GM12878 (cell line): ENCODE measurements at regions not wholly inside any gene's neighbourhood (a gene's known extent, or its start where the extent isn't known, plus 50 kb on each side); places are given as distances from the start of the nearest gene placed in this dataset.

Source experiments
- ATAC-seq: fragments of 200-7000 bp; cut with Tn5 transposase; 3 replicates; pipeline ENCODE4 v1.9.1; 2020; ENCODE audit warnings: mild to moderate bottlenecking, moderate library complexity
- BruUV-seq: library from RNA; stranded (reverse); fragments of 400-500 nt; replicated peaks from 2 replicates; lab custom pipeline; 2021; lab: Mats Ljungman, UMichigan
- CTCF ChIA-PET: fragments of 300-600 bp; sonication (Branson Sonifier 250); formaldehyde crosslinking; extraction: SDS; loops from one replicate; lab custom pipeline; 2021; ENCODE audit warnings: inconsistent platforms; lab: Yijun Ruan, JAX
- POLR2A ChIA-PET: fragments of 350-600 bp; formaldehyde crosslinking; extraction: SDS; loops from one replicate; lab custom pipeline; 2021; ENCODE audit warnings: inconsistent platforms; lab: Charles Lee
- RAD21 ChIA-PET: fragments of 300-600 bp; sonication (Branson Sonifier 250); formaldehyde crosslinking; loops from one replicate; lab custom pipeline; 2023; ENCODE audit warnings: antibody characterized with exemption; ENCODE audit not compliant: unreplicated experiment; lab: Charles Lee
- SMC1A ChIA-PET: fragments of 300-600 bp; sonication (Branson Sonifier 250); formaldehyde crosslinking; loops from one replicate; lab custom pipeline; 2023; ENCODE audit not compliant: unreplicated experiment, uncharacterized antibody; lab: Charles Lee
- DNase-seq: peaks from one replicate; pipeline ENCODE4 v3.0.0-alpha.2; 2011; ENCODE audit warnings: low read depth, low spot score
- FAIRE-seq: peaks from 3 replicates; lab custom pipeline; 2011; peaks lifted over from hg19 to GRCh38; lab: Jason Lieb, UNC
- H2AFZ ChIP-seq: 2 replicates; pipeline ENCODE4 v1.6.0; 2011; ENCODE audit warnings: low read depth, low read length, control low read depth; ENCODE audit not compliant: control insufficient read depth
- H3K27ac ChIP-seq: 2 replicates; pipeline ENCODE4 v1.5.1; 2011; ENCODE audit warnings: control low read depth; ENCODE audit not compliant: control insufficient read depth, insufficient read depth
- H3K27me3 ChIP-seq, 2 experiments: replicated peaks in 1 of 2; 2 replicates each; pipeline versions ENCODE4 v1.6.0 to v1.6.1; 2011; ENCODE audit warnings: low read length in 1 of 2; ENCODE audit not compliant: control insufficient read depth in 2 of 2, insufficient read depth in 2 of 2
- H3K36me3 ChIP-seq, 2 experiments: 2 replicates each; pipeline ENCODE4 v1.5.1; 2011; ENCODE audit warnings: low read length in 1 of 2; ENCODE audit not compliant: control insufficient read depth in 2 of 2, insufficient read depth in 2 of 2
- H3K4me1 ChIP-seq: 2 replicates; pipeline ENCODE4 v1.6.1; 2011; ENCODE audit warnings: mild to moderate bottlenecking, low read length, moderate library complexity, mixed read lengths; ENCODE audit not compliant: control insufficient read depth, insufficient read depth
- H3K4me2 ChIP-seq: 2 replicates; pipeline ENCODE4 v1.6.0; 2011; ENCODE audit warnings: control low read depth; ENCODE audit not compliant: control insufficient read depth, insufficient read depth
- H3K4me3 ChIP-seq: fragments of 200-600 bp; sonication (generic); 2 replicates; pipeline ENCODE4 v1.5.1; 2016
- H3K79me2 ChIP-seq: 2 replicates; pipeline ENCODE4 v1.6.0; 2011; ENCODE audit warnings: low read length; ENCODE audit not compliant: control insufficient read depth, insufficient read depth
- H3K9ac ChIP-seq: 2 replicates; pipeline ENCODE4 v1.8.0; 2011; ENCODE audit warnings: low read length, control low read depth, mixed read lengths; ENCODE audit not compliant: control insufficient read depth, insufficient read depth
- H3K9me3 ChIP-seq: replicated peaks from 3 replicates; pipeline ENCODE4 v1.5.1; 2011; ENCODE audit warnings: mild to moderate bottlenecking, low read length; ENCODE audit not compliant: control insufficient read depth, insufficient read depth
- H4K20me1 ChIP-seq: 2 replicates; pipeline ENCODE4 v1.6.0; 2011; ENCODE audit not compliant: control insufficient read depth, insufficient read depth
- BRCA1 ChIP-seq: IDR thresholded peaks from 2 replicates; pipeline ENCODE4 v1.6.1; 2011; ENCODE audit warnings: low read depth, low read length, improper control_type of control experiment
- CHD2 ChIP-seq: IDR thresholded peaks from 2 replicates; pipeline ENCODE4 v1.6.1; 2011; ENCODE audit warnings: low read depth, low read length, improper control_type of control experiment, borderline replicate concordance
- HCFC1 ChIP-seq: fragments of 150-350 bp; IDR thresholded peaks from 2 replicates; pipeline ENCODE4 v1.6.1; 2014; ENCODE audit warnings: low read length
- IRF3 ChIP-seq: fragments of 450-650 bp; IDR thresholded peaks from 2 replicates; pipeline ENCODE4 v1.6.1; 2014; ENCODE audit warnings: mild to moderate bottlenecking
- LARP7 ChIP-seq: fragments of 450-650 bp; IDR thresholded peaks from 2 replicates; pipeline ENCODE4 v1.6.1; 2017; ENCODE audit warnings: mild to moderate bottlenecking
- MTA3 ChIP-seq: IDR thresholded peaks from 2 replicates; pipeline ENCODE4 v1.6.1; 2012; ENCODE audit warnings: low read length, inconsistent platforms, borderline replicate concordance
- PML ChIP-seq: IDR thresholded peaks from 2 replicates; pipeline ENCODE4 v1.6.1; 2012; ENCODE audit warnings: low read length, inconsistent platforms
- SIN3A ChIP-seq: IDR thresholded peaks from 2 replicates; pipeline ENCODE4 v1.6.1; 2012; ENCODE audit warnings: low read depth, low read length, improper control_type of control experiment
- TARDBP ChIP-seq: IDR thresholded peaks from 2 replicates; pipeline ENCODE4 v1.6.1; 2016; ENCODE audit warnings: borderline replicate concordance
- TCF12 ChIP-seq: IDR thresholded peaks from 2 replicates; pipeline ENCODE4 v1.6.1; 2011; ENCODE audit warnings: low read depth, mild to moderate bottlenecking, low read length
- ZNF207 ChIP-seq: fragments of 450-650 bp; IDR thresholded peaks from 2 replicates; pipeline ENCODE4 v1.6.1; 2014; ENCODE audit warnings: antibody characterized with exemption, mild to moderate bottlenecking, borderline replicate concordance
- WGBS: methylation state at CpG from one replicate; pipeline ENCODE4 v1.1.6; 2016; ENCODE audit warnings: low lambda C conversion rate; ENCODE audit not compliant: insufficient replicate concordance, insufficient coverage; ENCODE audit errors: missing lambda C conversion rate; 5-methylcytosine and 5-hydroxymethylcytosine counted together
- in situ Hi-C: fragments of 300-500 bp; cut with MboI; formaldehyde crosslinking; loops from 9 replicates; pipeline ENCODE4 v1.14.3; 2018; ENCODE audit warnings: mixed read lengths
- intact Hi-C: fragments of 100-400 bp; cut with micrococcal nuclease; formaldehyde crosslinking; loops from one replicate; pipeline ENCODE4 v1.14.2; 2022; ENCODE audit not compliant: unreplicated experiment
- TF ChIP-seq, protein P1 (sequence below): fragments of 450-650 bp; IDR thresholded peaks from 2 replicates; pipeline ENCODE4 v1.6.1; 2018; ENCODE audit warnings: borderline replicate concordance, mild to moderate bottlenecking; ENCODE audit not compliant: partially characterized antibody

DNA sequence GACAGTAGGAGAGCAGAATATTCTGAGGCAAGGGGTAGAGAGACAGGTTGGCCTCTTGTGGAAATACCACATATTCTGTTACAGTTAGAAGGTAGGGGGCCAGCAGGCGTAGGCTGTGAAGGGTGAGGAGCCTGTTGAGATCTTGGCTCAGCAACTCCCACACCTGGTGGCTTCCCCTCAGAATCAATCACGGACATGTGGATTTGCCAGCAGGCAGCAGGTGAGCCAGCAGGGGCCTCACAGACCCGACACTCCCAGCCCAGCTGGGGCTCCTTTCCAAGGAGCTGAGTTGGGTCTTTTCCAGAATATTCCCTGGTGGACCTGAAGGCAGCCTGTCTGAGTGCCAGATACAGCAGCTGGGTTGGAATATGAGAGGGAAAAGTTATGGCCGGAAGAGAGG lies 150.0 kb upstream of the CRY1 start:
- BruUV-seq: no TSS peak
- no peak overlapping the region for H3K4me2 ChIP-seq
- FAIRE-seq (no peak), ATAC-seq (no peak), DNase-seq (no peak)
- no peaks in the 10 kb centered on the region; a peak in 1 of 4 replicates for H3K27me3 ChIP-seq
- ChIA-PET CTCF (no interaction called here), RAD21 (no interaction called here), SMC1A (no interaction called here), POLR2A (no interaction called here)
- no peak overlapping the region for H3K27ac ChIP-seq
- intact Hi-C loops (no loop called here), in situ Hi-C loops (no loop called here)
- no peaks in the 10 kb centered on the region for H3K4me1 ChIP-seq
- H3K9me3 ChIP-seq: no peaks in the 10 kb centered on the region
- no peaks in the 10 kb centered on the region for H4K20me1 ChIP-seq
- WGBS: 15% methylated on average over 4 of the region's 4 CpGs
- TF ChIP-seq ZNF207 (no peak), LARP7 (no peak), PML (no peak), TARDBP (no peak), BRCA1 (no peak), CHD2 (no peak), IRF3 (no peak), MTA3 (no peak), HCFC1 (no peak), SIN3A (no peak), TCF12 (no peak)
- TF ChIP-seq, protein P1, sequence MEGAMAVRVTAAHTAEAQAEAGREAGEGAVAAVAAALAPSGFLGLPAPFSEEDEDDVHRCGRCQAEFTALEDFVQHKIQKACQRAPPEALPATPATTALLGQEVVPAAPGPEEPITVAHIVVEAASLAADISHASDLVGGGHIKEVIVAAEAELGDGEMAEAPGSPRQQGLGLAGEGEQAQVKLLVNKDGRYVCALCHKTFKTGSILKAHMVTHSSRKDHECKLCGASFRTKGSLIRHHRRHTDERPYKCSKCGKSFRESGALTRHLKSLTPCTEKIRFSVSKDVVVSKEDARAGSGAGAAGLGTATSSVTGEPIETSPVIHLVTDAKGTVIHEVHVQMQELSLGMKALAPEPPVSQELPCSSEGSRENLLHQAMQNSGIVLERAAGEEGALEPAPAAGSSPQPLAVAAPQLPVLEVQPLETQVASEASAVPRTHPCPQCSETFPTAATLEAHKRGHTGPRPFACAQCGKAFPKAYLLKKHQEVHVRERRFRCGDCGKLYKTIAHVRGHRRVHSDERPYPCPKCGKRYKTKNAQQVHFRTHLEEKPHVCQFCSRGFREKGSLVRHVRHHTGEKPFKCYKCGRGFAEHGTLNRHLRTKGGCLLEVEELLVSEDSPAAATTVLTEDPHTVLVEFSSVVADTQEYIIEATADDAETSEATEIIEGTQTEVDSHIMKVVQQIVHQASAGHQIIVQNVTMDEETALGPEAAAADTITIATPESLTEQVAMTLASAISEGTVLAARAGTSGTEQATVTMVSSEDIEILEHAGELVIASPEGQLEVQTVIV: no peak
- H3K79me2 ChIP-seq: no peaks in the 10 kb centered on the region
- H2AFZ ChIP-seq: no peak overlapping the region
- no peak overlapping the region for H3K9ac ChIP-seq
- H3K36me3 ChIP-seq: no peaks in the 10 kb centered on the region
- H3K4me3 ChIP-seq: no peak overlapping the region
